ENCODE measurements at regions not wholly inside any gene's neighbourhood (a gene's known extent, or its start where the extent isn't known, plus 50 kb on each side); places are given as distances from the start of the nearest gene placed in this dataset.

DNA sequence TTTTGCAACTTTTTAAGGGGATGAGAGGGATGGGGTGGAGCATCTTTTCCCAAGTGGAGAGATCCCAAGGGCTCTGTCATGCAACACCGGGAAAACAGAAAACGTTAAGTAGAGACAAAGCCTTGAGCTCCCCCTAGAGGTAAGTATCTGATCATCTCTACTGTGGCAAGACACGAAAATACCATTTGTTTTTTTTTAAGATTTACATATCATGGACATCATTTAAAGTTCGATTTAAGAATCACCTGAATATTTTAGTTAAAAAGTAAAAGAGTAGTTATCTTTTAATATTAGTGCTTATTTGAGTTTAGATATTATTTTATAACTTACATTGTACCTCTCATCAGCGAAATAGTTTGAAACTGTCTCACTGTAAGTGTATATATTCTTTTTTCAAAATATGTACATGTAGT is 200.4 kb downstream of the LRRC70 start (continued):
- TF ChIP-seq IKZF2 (IDR thresholded peaks at IDR 0.05) (peak; percentile 23 to 48; a peak in 2 of 4 replicates), CHD4 (IDR thresholded peaks at IDR 0.05) (no peak), NFYA (IDR thresholded peaks at IDR 0.05; ENCODE audit: borderline replicate concordance, low read depth, low read length) (no peak), BCL11A (IDR thresholded peaks at IDR 0.05; ENCODE audit: low read depth, low read length) (no peak), POLR2AphosphoS2 (IDR thresholded peaks at IDR 0.05; ENCODE audit: low read depth, low read length) (no peak), RBBP5 (conservative IDR thresholded peaks at IDR 0.05) (no peak), RFX5 (IDR thresholded peaks at IDR 0.05; ENCODE audit: low read depth, low read length) (no peak), RELA (IDR thresholded peaks at IDR 0.05; ENCODE audit: borderline replicate concordance, partially characterized antibody) (no peak), EED (IDR thresholded peaks at IDR 0.05; ENCODE audit: low read depth) (peak; percentile 34; the same call in 1 of the 2 replicates), SMC3 (IDR thresholded peaks at IDR 0.05; ENCODE audit: borderline replicate concordance, low read length) (peak; percentile 75), IKZF1 (conservative IDR thresholded peaks at IDR 0.05) (peak; percentile 51), PAX8 (IDR thresholded peaks at IDR 0.05) (no peak), KAT2A (conservative IDR thresholded peaks at IDR 0.05; ENCODE audit: control insufficient read depth, low read depth, low read length) (no peak)
- TF ChIP-seq, protein P1, sequence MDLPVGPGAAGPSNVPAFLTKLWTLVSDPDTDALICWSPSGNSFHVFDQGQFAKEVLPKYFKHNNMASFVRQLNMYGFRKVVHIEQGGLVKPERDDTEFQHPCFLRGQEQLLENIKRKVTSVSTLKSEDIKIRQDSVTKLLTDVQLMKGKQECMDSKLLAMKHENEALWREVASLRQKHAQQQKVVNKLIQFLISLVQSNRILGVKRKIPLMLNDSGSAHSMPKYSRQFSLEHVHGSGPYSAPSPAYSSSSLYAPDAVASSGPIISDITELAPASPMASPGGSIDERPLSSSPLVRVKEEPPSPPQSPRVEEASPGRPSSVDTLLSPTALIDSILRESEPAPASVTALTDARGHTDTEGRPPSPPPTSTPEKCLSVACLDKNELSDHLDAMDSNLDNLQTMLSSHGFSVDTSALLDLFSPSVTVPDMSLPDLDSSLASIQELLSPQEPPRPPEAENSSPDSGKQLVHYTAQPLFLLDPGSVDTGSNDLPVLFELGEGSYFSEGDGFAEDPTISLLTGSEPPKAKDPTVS (IDR thresholded peaks at IDR 0.05; ENCODE audit: low read depth, low read length) = no peak
- TF ChIP-seq, protein P2, sequence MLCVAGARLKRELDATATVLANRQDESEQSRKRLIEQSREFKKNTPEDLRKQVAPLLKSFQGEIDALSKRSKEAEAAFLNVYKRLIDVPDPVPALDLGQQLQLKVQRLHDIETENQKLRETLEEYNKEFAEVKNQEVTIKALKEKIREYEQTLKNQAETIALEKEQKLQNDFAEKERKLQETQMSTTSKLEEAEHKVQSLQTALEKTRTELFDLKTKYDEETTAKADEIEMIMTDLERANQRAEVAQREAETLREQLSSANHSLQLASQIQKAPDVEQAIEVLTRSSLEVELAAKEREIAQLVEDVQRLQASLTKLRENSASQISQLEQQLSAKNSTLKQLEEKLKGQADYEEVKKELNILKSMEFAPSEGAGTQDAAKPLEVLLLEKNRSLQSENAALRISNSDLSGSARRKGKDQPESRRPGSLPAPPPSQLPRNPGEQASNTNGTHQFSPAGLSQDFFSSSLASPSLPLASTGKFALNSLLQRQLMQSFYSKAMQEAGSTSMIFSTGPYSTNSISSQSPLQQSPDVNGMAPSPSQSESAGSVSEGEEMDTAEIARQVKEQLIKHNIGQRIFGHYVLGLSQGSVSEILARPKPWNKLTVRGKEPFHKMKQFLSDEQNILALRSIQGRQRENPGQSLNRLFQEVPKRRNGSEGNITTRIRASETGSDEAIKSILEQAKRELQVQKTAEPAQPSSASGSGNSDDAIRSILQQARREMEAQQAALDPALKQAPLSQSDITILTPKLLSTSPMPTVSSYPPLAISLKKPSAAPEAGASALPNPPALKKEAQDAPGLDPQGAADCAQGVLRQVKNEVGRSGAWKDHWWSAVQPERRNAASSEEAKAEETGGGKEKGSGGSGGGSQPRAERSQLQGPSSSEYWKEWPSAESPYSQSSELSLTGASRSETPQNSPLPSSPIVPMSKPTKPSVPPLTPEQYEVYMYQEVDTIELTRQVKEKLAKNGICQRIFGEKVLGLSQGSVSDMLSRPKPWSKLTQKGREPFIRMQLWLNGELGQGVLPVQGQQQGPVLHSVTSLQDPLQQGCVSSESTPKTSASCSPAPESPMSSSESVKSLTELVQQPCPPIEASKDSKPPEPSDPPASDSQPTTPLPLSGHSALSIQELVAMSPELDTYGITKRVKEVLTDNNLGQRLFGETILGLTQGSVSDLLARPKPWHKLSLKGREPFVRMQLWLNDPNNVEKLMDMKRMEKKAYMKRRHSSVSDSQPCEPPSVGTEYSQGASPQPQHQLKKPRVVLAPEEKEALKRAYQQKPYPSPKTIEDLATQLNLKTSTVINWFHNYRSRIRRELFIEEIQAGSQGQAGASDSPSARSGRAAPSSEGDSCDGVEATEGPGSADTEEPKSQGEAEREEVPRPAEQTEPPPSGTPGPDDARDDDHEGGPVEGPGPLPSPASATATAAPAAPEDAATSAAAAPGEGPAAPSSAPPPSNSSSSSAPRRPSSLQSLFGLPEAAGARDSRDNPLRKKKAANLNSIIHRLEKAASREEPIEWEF (IDR thresholded peaks at IDR 0.05; ENCODE audit: insufficient replicate concordance, low read depth, low read length) = no peak

All from GM12878 (cell line).